ENCODE measurements at regions not wholly inside any gene's neighbourhood (a gene's known extent, or its start where the extent isn't known, plus 50 kb on each side); places are given as distances from the start of the nearest gene placed in this dataset.

DNA sequence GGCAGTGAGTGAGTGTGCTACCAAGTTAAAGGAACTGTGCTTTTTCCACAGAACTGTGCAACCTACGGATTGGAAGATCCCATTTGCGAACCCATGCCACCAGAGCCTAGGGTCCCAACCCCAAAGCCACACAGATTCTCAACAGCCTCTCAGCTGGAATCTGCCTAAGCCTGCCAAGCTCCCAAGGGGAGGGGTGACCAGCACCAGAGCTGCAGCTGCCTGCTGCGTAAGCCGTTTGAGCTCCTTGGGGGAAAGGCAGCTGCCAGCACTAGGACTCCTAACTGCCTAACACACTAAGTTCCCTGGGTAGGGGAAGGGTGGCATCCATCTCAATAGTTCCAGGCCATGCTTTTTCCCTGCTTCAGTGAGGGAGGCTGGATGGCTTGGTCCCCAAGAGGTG lies 738.1 kb upstream of the PRKX start:
- TF ChIP-seq, protein P1, sequence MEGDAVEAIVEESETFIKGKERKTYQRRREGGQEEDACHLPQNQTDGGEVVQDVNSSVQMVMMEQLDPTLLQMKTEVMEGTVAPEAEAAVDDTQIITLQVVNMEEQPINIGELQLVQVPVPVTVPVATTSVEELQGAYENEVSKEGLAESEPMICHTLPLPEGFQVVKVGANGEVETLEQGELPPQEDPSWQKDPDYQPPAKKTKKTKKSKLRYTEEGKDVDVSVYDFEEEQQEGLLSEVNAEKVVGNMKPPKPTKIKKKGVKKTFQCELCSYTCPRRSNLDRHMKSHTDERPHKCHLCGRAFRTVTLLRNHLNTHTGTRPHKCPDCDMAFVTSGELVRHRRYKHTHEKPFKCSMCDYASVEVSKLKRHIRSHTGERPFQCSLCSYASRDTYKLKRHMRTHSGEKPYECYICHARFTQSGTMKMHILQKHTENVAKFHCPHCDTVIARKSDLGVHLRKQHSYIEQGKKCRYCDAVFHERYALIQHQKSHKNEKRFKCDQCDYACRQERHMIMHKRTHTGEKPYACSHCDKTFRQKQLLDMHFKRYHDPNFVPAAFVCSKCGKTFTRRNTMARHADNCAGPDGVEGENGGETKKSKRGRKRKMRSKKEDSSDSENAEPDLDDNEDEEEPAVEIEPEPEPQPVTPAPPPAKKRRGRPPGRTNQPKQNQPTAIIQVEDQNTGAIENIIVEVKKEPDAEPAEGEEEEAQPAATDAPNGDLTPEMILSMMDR (optimal IDR thresholded peaks at IDR 0.05 in 1 of 3, IDR thresholded peaks at IDR 0.05 in 1 of 3, conservative IDR thresholded peaks at IDR 0.05 in 1 of 3; ENCODE audit: extremely low read depth in 1 of 3, insufficient read depth in 2 of 3, low read length in 3 of 3): no peak
- no peak for TF ChIP-seq EZH2 (IDR thresholded peaks at IDR 0.05; ENCODE audit: low read length)
